ENCODE measurements at regions not wholly inside any gene's neighbourhood (a gene's known extent, or its start where the extent isn't known, plus 50 kb on each side); places are given as distances from the start of the nearest gene placed in this dataset.

DNA sequence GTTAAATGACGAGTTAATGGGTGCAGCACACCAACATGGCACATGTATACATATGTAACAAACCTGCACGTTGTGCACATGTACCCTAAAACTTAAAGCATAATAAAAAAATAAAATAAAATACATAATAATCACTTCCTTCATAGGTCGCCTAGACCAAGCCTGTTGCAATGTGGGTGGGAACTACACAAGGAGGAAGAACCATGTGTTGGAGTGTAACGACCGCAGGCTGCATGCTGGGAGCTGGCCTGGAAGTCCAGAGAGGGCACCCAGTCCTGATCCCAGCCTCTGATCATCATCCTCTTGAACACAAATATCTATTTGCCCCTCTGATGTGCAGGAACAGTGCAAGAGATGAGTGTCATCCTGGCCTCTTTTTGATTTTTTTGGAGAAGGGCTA lies 224.7 kb upstream of the ASIC2 start:
- Histone ChIP-seq H3K4me1 (ENCODE audit: control insufficient read depth in 1 of 2, insufficient read depth in 1 of 2, low read depth in 1 of 2, low read length in 1 of 2) (peaks cover 0 to 5% of the 10 kb centered on the region in 2 experiments), H3K27me3 (no peaks in the 10 kb centered on the region), H3K4me3 (ENCODE audit: low read depth in 1 of 2, low read length in 1 of 2) (no peak overlapping the region), H3K27ac (no peak overlapping the region), H3K9me3 (no peaks in the 10 kb centered on the region), H3K36me3 (no peaks in the 10 kb centered on the region)
- TF ChIP-seq, protein P1, sequence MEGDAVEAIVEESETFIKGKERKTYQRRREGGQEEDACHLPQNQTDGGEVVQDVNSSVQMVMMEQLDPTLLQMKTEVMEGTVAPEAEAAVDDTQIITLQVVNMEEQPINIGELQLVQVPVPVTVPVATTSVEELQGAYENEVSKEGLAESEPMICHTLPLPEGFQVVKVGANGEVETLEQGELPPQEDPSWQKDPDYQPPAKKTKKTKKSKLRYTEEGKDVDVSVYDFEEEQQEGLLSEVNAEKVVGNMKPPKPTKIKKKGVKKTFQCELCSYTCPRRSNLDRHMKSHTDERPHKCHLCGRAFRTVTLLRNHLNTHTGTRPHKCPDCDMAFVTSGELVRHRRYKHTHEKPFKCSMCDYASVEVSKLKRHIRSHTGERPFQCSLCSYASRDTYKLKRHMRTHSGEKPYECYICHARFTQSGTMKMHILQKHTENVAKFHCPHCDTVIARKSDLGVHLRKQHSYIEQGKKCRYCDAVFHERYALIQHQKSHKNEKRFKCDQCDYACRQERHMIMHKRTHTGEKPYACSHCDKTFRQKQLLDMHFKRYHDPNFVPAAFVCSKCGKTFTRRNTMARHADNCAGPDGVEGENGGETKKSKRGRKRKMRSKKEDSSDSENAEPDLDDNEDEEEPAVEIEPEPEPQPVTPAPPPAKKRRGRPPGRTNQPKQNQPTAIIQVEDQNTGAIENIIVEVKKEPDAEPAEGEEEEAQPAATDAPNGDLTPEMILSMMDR (IDR thresholded peaks at IDR 0.05) = no peak

DNA sequence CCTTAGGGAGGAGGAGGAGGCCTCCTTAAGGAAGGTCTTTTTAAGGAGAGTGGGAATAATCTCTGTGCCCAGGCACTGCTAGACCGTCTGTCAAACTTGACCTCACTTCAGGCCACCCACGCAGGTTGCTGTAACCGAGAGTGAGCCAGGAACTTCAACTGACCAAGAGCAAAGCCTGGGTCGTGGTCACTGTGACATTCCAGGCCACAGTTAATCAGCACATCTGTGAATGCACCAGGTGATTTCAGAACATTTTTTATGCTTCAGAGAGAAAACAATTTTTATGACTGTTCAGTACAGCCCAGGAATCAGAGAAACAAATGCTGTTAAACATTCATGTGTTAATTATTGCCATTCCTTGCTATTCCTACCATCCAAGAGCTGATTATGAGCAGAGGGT lies 226.6 kb upstream of the ASIC2 start:
- TF ChIP-seq, protein P1 (IDR thresholded peaks at IDR 0.05) = no peak

DNA sequence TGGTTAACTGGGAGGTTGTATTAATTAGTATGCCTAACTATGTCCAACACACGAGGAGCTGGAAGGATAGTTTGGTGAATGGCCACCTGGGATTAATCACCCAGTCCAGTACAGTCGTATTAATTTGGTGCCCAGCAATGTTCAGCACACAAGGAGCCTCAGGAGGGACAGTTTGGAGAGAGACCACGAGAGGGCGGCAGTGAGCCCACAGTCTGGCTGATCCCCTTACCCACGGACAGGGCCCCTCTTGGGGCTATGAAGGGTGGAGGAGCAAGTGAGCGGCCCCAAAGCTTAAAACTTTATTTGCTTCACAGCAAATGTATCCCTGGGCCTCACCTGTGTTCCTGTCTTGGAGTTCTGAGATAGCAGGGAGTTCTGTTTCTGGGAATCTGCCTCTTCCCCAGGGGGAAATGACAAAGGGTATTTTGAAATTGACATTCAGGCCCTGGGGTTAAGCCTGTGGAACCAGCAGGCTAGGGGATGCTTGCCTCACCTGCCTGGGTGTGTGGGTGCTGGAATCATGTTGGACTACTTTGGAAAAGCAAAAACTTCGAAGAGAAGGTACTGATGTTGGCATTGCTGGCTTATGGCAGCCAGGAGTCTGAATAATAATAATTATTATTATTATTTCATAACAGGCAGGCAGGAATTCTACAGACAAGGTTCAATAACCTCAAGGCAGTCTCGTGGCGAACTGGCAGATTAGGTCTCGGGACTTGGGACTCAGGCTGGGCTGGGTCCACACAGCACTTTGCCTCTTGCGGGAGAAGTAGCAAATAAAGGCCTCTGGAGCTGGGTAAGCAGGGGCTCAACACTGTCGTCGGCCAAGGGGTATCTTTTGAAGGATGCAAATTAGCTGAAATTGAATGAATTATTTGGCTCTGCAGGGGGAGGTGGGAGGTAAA lies 227.6 kb upstream of the ASIC2 start:
- Histone ChIP-seq H3K4me1 (ENCODE audit: control insufficient read depth in 1 of 2, insufficient read depth in 1 of 2, low read depth in 1 of 2, low read length in 1 of 2) (peaks cover 0 to 5% of the 10 kb centered on the region in 2 experiments), H3K9me3 (no peaks in the 10 kb centered on the region), H3K4me3 (ENCODE audit: low read depth in 1 of 2, low read length in 1 of 2) (no peak overlapping the region), H3K27ac (no peak overlapping the region), H3K27me3 (peaks cover 5% of the 10 kb centered on the region), H3K36me3 (no peaks in the 10 kb centered on the region)
- TF ChIP-seq, protein P1 (IDR thresholded peaks at IDR 0.05) = no peak

More for the DNA sequence above, 226.6 kb upstream of the ASIC2 start:
- Histone ChIP-seq H3K27ac (no peak overlapping the region), H3K4me1 (ENCODE audit: control insufficient read depth in 1 of 2, insufficient read depth in 1 of 2, low read depth in 1 of 2, low read length in 1 of 2) (peaks cover 0 to 5% of the 10 kb centered on the region in 2 experiments), H3K9me3 (no peaks in the 10 kb centered on the region), H3K36me3 (no peaks in the 10 kb centered on the region), H3K4me3 (ENCODE audit: low read depth in 1 of 2, low read length in 1 of 2) (no peak overlapping the region), H3K27me3 (peaks cover 5% of the 10 kb centered on the region)

DNA sequence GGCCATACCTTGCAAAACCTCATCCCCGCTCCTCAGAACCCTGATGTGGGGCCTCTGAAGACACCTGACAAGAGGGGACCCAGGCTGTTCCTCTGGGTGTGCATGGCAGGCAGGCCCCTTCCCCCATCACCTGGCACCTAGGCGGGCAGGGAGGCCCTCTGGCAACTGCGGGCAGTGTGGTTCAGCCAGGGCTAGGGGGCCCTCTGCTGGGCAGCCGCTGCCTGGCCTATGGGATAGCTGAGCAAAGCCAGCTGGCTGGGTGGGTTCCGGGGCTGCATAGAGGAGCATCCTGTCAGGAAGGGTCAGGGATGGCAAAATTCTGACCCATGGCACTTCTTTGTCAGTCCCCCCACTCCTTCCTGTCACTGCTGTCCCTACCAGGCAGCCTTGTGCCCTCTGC lies 228.7 kb upstream of the ASIC2 start:
- TF ChIP-seq, protein P1 (IDR thresholded peaks at IDR 0.05) = no peak
- no peak overlapping the region for H3K4me3 ChIP-seq (ENCODE audit: low read depth in 1 of 2, low read length in 1 of 2)
- peaks cover 11% of the 10 kb centered on the region for H3K27me3 ChIP-seq
- H3K27ac ChIP-seq = no peak overlapping the region
- H3K4me1 ChIP-seq (ENCODE audit: control insufficient read depth in 1 of 2, insufficient read depth in 1 of 2, low read depth in 1 of 2, low read length in 1 of 2) = peaks cover 0 to 5% of the 10 kb centered on the region in 2 experiments
- no peaks in the 10 kb centered on the region for H3K36me3 ChIP-seq
- no peaks in the 10 kb centered on the region for H3K9me3 ChIP-seq

DNA sequence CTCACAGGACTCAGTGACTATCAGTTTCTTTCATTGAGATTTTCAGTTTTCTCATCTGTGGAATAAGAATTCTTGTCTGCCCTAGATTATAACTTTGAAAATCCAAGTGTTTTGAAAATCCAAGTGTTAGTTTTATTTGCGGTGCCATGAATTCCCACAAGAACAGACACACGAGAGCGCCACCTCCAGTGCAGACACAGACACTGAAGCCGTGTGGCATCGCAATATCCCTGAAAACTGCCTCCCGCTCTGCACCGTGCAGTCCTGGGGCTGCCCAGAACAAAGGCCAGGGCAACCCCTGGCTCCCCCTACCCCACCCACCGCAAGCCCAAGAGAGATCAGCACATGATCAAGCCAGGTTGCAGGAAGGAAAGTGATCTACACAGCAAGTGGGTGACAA lies 229.5 kb upstream of the ASIC2 start:
- TF ChIP-seq, protein P1 (IDR thresholded peaks at IDR 0.05) = no peak
- Histone ChIP-seq H3K27ac (no peak overlapping the region), H3K4me3 (ENCODE audit: low read depth in 1 of 2, low read length in 1 of 2) (no peak overlapping the region), H3K36me3 (no peaks in the 10 kb centered on the region), H3K27me3 (peaks cover 11% of the 10 kb centered on the region), H3K4me1 (ENCODE audit: control insufficient read depth in 1 of 2, insufficient read depth in 1 of 2, low read depth in 1 of 2, low read length in 1 of 2) (peaks cover 0 to 2% of the 10 kb centered on the region in 2 experiments), H3K9me3 (no peaks in the 10 kb centered on the region)

All from neutrophil (primary cell).